D721Med (cell line): ENCODE measurements at regions not wholly inside any gene's neighbourhood (a gene's known extent, or its start where the extent isn't known, plus 50 kb on each side); places are given as distances from the start of the nearest gene placed in this dataset.

Source experiments
- DNase-seq: peaks from one replicate; pipeline ENCODE4 v3.0.0; 2011; ENCODE audit warnings: low spot score; ENCODE audit not compliant: insufficient read length
- FAIRE-seq: peaks from 2 replicates; lab custom pipeline; 2011; peaks lifted over from hg19 to GRCh38; lab: Jason Lieb, UNC
- CTCF ChIP-seq: IDR thresholded peaks from 2 replicates; pipeline ENCODE4 v1.5.1; 2012; ENCODE audit warnings: mild to moderate bottlenecking, control low read depth; ENCODE audit not compliant: insufficient read depth; ENCODE audit errors: missing control alignments

GRCh38 chr7:130993671-130994365 lies 259.8 kb upstream of the KLF14 start:
- no peak for TF ChIP-seq CTCF
- FAIRE-seq = no peak

GRCh38 chr7:130994378-130995115 lies 260.5 kb upstream of the KLF14 start:
- DNase-seq (no peak), FAIRE-seq (no peak)
- no peak for TF ChIP-seq CTCF

More at GRCh38 chr7:130993671-130994365, 259.8 kb upstream of the KLF14 start:
- DNase-seq = no peak

GRCh38 chr7:130995252-130996081 lies 261.5 kb upstream of the KLF14 start:
- no peak for TF ChIP-seq CTCF
- FAIRE-seq (no peak), DNase-seq (no peak)

GRCh38 chr7:130996205-130996832 lies 262.3 kb upstream of the KLF14 start:
- no peak for TF ChIP-seq CTCF
- DNase-seq (no peak), FAIRE-seq (no peak)

- DNase-seq = no peak
- no peak for TF ChIP-seq CTCF
- FAIRE-seq = no peak
Measured at GRCh38 chr7:130996833-130997231, 262.8 kb upstream of the KLF14 start.

GRCh38 chr7:130998993-130999602 lies 265.1 kb upstream of the KLF14 start:
- FAIRE-seq (no peak), DNase-seq (no peak)
- TF ChIP-seq CTCF = no peak
